Stomach (tissue), 4 donors: ENCODE measurements at regions not wholly inside any gene's neighbourhood (a gene's known extent, or its start where the extent isn't known, plus 50 kb on each side); places are given as distances from the start of the nearest gene placed in this dataset.

ENCODE experiments used
- CTCF ChIP-seq, 7 experiments: fragments of 450-650 bp in 4 of 7; fragments of 200-600 bp in 3 of 7; sonication (generic) in 3 of 7; IDR thresholded peaks; one replicate each; pipeline ENCODE4 v1.5.1; 2016 to 2019; ENCODE audit warnings: antibody characterized with exemption in 7 of 7, control low read depth in 2 of 7, mild to moderate bottlenecking in 1 of 7
- EP300 ChIP-seq: sonication (generic); formaldehyde crosslinking; IDR thresholded peaks from one replicate; pipeline ENCODE4 v1.6.1; 2017; ENCODE audit warnings: antibody characterized with exemption

- TF ChIP-seq CTCF (IDR thresholded peaks at IDR 0.05), result no peak
- no peak for TF ChIP-seq EP300
These were observed 775.7 kb downstream of the SLC6A15 start for GRCh38 chr12:84136862-84137367.
